HUES64 (cell line): ENCODE measurements at regions not wholly inside any gene's neighbourhood (a gene's known extent, or its start where the extent isn't known, plus 50 kb on each side); places are given as distances from the start of the nearest gene placed in this dataset.
A peak's percentile ranks its signal among the peaks of the same experiment; 100 is the strongest.

Source experiments
- H3K27ac ChIP-seq: 2 replicates; pipeline ENCODE4 v1.7.0; 2013; ENCODE audit warnings: low read depth, low read length, inconsistent platforms
- H3K27me3 ChIP-seq: 2 replicates; pipeline ENCODE4 v1.6.1; 2013; ENCODE audit warnings: mild to moderate bottlenecking, low read length; ENCODE audit not compliant: insufficient read depth
- H3K36me3 ChIP-seq: 2 replicates; pipeline ENCODE4 v1.6.1; 2013; ENCODE audit warnings: mild to moderate bottlenecking, low read length; ENCODE audit not compliant: insufficient read depth
- H3K4me1 ChIP-seq: 2 replicates; pipeline ENCODE4 v1.6.1; 2013; ENCODE audit warnings: mild to moderate bottlenecking, low read length, moderate library complexity; ENCODE audit not compliant: insufficient read depth
- H3K4me3 ChIP-seq: 2 replicates; pipeline ENCODE4 v1.5.1; 2013; ENCODE audit warnings: mild to moderate bottlenecking, low read length, moderate library complexity
- H3K9ac ChIP-seq: 2 replicates; pipeline ENCODE4 v1.6.1; 2013; ENCODE audit warnings: mild to moderate bottlenecking, low read depth, low read length
- H3K9me3 ChIP-seq: 2 replicates; pipeline ENCODE4 v1.6.1; 2013; ENCODE audit warnings: low read depth, low read length; ENCODE audit not compliant: insufficient read depth
- WGBS: fragments of 150-250, 120-280 bp; methylation state at CpG from one replicate; pipeline ENCODE4 v1.1.7; 2013; ENCODE audit warnings: missing lambda C conversion rate; 5-methylcytosine and 5-hydroxymethylcytosine counted together

DNA sequence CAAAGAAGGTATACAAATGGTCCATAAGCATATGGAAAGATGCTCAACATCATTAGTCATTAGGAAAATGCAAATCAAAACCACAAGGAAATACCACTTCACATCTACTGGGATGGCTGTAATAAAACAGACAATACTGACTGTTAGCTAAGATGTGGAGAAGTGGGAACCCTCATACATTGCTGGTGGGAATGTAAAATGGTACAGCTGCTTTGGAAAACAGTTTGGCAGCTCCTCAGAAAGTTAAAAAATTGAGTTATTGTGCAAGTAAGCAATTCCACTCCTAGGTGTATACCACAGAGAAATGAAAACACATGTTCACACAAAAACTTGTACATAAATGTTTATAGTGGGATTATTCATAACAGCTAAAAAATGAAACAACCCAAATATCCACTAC, 173.0 kb upstream of the JAG1 start:
- Histone ChIP-seq H3K36me3 (no peaks in the 10 kb centered on the region), H3K4me1 (peaks cover 10% of the 10 kb centered on the region; the same call in 1 of the 2 replicates), H3K4me3 (no peak overlapping the region), H3K27me3 (no peaks in the 10 kb centered on the region), H3K9ac (no peak overlapping the region), H3K9me3 (peaks cover 5% of the 10 kb centered on the region), H3K27ac (no peak overlapping the region)

DNA sequence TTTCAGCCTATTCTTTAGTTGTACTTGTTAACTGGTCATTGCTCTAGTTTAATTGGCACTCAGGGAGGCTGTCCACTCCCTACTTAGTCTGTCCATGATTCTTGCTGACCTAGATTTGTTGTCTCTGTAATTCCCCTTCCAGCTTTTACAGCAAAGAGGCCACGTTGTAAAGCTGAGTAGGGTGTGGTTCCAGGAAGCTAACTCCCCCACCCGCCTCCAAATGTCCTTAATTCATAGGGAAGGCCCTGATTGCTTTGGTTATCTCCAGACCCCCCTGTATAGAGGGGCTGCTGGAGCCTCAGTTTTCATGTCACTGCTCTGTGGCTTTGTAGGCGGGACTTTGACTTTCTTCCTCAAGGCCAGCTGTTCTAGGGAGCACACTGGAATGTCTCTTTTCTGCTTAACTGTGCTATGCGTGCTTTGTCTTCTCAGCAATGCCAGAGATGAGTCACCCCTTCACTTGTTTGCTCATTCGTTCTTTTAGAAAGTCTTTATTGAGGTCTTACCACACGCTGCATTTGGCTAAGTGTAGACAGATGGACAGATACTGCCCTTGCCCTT, 175.1 kb upstream of the JAG1 start:
- no peaks in the 10 kb centered on the region for H3K27me3 ChIP-seq
- H3K4me3 ChIP-seq, result no peak overlapping the region
- no peak overlapping the region for H3K9ac ChIP-seq
- H3K4me1 ChIP-seq, result peaks cover 10% of the 10 kb centered on the region; the same call in 1 of the 2 replicates
- 71% methylated on average over 6 of the region's 6 CpGs for WGBS
- no peaks in the 10 kb centered on the region for H3K9me3 ChIP-seq
- no peaks in the 10 kb centered on the region for H3K36me3 ChIP-seq
- 0 out of 2 replicates have a peak overlapping the region, but pooled peaks have one; percentile 18 for H3K27ac ChIP-seq

DNA sequence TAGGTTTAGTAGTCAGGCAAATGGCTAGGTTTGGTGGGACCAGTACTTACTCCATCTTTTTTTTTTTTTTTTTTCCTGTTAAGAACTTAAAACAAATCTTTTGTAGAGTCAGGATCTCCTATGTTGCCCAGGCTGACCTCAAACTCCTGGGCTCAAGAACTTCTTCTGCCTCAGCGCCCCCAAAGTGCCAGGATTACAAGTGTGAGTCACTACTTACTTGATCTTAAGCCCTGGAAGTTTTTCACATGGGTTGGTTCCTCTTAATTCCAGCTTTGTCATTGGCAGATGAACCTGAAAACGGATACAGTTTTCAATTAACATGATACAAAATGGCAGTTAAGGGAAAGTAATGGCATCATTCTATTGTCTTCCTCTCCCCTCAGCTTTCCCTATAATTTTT, 179.4 kb upstream of the JAG1 start:
- H3K4me1 ChIP-seq, result peaks cover 10% of the 10 kb centered on the region; the same call in 1 of the 2 replicates
- no peaks in the 10 kb centered on the region for H3K36me3 ChIP-seq
- no peak overlapping the region for H3K27ac ChIP-seq
- H3K9ac ChIP-seq, result no peak overlapping the region
- WGBS, result 95% methylated on average over 2 of the region's 2 CpGs
- no peak overlapping the region for H3K4me3 ChIP-seq
- no peaks in the 10 kb centered on the region for H3K27me3 ChIP-seq
- no peaks in the 10 kb centered on the region for H3K9me3 ChIP-seq

DNA sequence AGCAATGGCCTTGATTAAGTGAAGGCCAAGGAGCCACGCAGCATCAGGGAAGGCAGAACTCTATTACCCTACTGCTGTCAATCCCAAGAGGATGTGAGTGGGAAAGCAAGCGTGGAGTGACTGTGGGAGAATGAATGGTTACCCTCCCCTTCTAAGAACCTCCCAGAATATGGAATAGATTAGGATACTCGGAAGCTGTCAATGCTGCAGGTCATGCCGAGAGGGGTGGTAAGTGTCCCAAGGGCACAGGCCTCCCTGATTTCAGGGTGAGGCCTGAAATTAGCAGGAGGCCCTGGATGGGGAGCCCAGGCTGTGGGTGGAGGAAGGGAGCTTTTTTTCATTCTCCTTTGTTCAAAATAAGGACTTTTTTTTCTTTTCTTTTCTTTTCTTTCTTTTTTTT, 179.9 kb upstream of the JAG1 start:
- H3K4me1 ChIP-seq, result peaks cover 8% of the 10 kb centered on the region; the same call in 1 of the 2 replicates
- WGBS, result 97% methylated on average over 3 of the region's 4 CpGs
- no peaks in the 10 kb centered on the region for H3K36me3 ChIP-seq

DNA sequence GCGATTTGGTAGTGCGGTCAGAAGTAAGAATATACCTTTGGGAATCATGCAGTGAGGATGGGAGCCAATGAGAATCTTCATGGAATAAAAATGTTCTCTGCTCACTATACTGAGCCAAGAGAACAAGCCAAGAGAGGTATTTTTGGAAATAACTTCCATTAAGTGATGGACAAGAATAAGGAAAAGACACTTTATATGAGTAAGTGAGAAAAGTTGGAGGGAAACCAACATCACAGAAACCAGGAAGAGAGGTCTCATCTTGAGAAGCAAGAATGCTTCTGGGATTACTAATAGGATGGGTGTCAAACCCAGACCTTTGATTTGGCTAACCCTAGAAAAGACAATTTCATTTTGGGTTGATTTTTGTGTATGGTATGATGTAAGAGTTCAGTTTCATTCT, 181.2 kb upstream of the JAG1 start:
- Histone ChIP-seq H3K36me3 (no peaks in the 10 kb centered on the region), H3K9ac (no peak overlapping the region), H3K27me3 (no peaks in the 10 kb centered on the region), H3K27ac (no peak overlapping the region), H3K4me1 (no peaks in the 10 kb centered on the region), H3K4me3 (no peak overlapping the region), H3K9me3 (no peaks in the 10 kb centered on the region)
- 90% methylated on average over 2 of the region's 2 CpGs for WGBS

More for the DNA sequence above, 179.9 kb upstream of the JAG1 start:
- H3K9me3 ChIP-seq, result no peaks in the 10 kb centered on the region
- H3K9ac ChIP-seq, result no peak overlapping the region
- no peak overlapping the region for H3K4me3 ChIP-seq
- H3K27ac ChIP-seq, result no peak overlapping the region
- no peaks in the 10 kb centered on the region for H3K27me3 ChIP-seq

DNA sequence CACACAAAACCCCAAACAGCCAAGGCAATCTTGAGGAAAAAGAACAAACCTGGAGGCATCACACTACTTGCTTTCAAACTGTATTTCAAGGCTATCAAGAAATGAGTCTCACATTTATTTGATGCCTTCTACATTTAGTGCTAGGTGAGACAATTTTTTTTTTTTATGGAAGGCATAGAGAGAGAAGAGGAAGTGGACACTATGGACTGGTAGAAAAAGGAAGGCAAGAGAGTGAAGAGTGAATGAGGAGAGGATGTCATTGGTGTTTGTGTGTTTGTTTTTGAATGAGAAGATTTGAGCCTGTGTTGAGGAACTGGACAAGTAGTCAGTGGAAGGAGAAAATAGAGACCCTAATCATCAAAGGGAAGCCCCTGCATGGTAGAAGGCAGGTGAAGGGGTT, 182.0 kb upstream of the JAG1 start:
- H3K36me3 ChIP-seq, result no peaks in the 10 kb centered on the region
- H3K27me3 ChIP-seq, result no peaks in the 10 kb centered on the region
- H3K9me3 ChIP-seq, result no peaks in the 10 kb centered on the region
- H3K27ac ChIP-seq, result no peak overlapping the region
- H3K4me3 ChIP-seq, result no peak overlapping the region
- H3K9ac ChIP-seq, result no peak overlapping the region
- H3K4me1 ChIP-seq, result no peaks in the 10 kb centered on the region

DNA sequence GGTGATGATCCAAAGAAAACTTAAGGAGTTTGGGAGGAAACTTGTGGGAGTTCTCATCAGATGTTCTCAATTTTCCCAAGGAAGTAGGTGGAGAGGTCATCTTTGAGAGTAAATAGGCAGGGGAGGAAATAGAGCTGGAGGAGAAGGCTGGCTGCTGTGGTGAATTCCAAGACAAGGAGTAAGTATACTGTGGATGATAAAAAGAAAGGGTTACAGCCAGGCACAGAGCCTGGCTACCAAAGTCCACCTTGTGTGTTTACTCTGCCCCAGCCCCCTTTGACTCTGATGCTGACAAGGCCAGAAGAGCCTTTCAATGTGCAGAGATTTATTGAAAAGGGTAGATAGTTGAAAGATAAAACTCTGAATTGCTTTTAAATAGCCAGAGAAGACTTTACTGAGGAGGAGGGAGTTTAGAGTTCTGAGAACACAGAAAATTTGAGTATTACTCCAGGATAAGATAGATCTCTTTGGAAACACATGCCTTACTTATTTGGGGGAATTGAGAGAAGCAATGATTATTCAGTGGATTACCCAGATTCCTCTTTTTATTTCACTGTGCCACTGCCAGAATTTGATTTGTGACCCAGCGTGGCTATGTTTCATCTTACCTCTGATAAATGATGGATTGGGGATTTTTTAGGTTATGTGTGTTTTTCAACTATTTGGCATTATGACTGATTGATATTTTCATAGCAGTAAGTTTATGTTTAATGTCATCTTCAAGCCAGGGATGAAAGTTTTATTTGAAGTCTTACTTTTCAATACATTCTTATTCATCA, 182.6 kb upstream of the JAG1 start:
- no peaks in the 10 kb centered on the region for H3K36me3 ChIP-seq
- no peak overlapping the region for H3K27ac ChIP-seq
- H3K4me3 ChIP-seq, result no peak overlapping the region
- no peak overlapping the region for H3K9ac ChIP-seq
- H3K4me1 ChIP-seq, result no peaks in the 10 kb centered on the region
- WGBS, result 100% methylated on average over 1 of the region's 1 CpG
- H3K27me3 ChIP-seq, result no peaks in the 10 kb centered on the region
- H3K9me3 ChIP-seq, result no peaks in the 10 kb centered on the region

DNA sequence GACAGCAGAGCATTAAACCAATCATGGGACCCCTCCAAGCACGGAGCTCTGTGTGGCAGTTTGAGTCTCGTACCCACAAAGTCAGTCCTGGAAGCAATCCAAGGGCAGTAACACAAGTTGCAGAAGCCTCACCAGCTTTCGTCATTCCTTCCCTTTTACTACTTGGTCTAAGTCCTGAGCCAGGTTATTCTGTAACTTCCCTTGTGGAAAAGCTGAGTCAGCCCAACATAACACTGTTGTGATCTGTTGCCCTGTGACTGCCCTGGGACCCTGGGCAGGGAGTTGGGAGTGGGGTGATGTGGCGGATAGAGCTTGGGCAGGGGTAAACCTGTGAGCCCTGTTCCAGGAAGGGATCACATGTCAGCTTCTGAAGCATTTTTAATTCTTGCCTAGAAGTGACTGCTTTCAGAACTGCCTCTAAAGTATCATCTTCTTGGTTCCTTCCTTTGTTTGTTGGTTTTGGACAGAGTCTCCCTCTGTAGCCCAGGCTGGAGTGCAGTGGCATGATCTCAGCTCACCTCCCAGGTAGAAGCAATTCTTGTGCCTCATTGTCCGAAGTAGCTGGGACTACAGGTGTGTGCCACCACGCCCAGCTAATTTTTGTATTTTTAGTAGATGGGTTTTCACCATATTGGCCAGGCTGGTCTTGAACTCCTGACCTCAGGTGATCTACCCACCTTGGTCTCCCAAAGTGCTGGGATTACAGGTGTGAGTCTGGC, 183.7 kb upstream of the JAG1 start:
- no peaks in the 10 kb centered on the region for H3K36me3 ChIP-seq
- H3K4me1 ChIP-seq, result no peaks in the 10 kb centered on the region
- H3K27me3 ChIP-seq, result no peaks in the 10 kb centered on the region
- WGBS, result 92% methylated on average over 6 of the region's 6 CpGs
- no peak overlapping the region for H3K4me3 ChIP-seq
- no peaks in the 10 kb centered on the region for H3K9me3 ChIP-seq
- no peak overlapping the region for H3K9ac ChIP-seq
- no peak overlapping the region for H3K27ac ChIP-seq

DNA sequence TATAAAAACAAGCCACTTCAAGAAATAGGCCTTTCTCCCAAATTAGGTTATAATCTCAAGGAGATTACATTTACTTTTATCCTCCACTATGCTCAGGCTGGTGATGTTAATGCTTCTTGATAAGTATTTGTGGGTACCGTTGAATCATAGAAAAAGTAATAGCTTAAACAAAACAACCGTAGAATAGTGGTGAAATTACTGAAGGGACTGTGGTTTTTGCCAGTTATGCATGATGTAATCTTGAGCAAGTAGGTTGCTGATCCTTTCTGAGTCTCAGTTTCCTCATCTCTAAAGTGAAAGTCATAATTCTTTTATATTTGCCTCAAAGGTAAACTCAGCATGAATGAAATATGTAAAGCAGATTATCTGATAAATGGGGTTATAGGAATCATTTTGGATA, 187.3 kb upstream of the JAG1 start:
- H3K9me3 ChIP-seq, result no peaks in the 10 kb centered on the region
- no peaks in the 10 kb centered on the region for H3K4me1 ChIP-seq
- H3K27ac ChIP-seq, result no peak overlapping the region
- no peaks in the 10 kb centered on the region for H3K27me3 ChIP-seq
- no peaks in the 10 kb centered on the region for H3K36me3 ChIP-seq
- H3K9ac ChIP-seq, result no peak overlapping the region
- 97% methylated on average over 2 of the region's 2 CpGs for WGBS
- no peak overlapping the region for H3K4me3 ChIP-seq

DNA sequence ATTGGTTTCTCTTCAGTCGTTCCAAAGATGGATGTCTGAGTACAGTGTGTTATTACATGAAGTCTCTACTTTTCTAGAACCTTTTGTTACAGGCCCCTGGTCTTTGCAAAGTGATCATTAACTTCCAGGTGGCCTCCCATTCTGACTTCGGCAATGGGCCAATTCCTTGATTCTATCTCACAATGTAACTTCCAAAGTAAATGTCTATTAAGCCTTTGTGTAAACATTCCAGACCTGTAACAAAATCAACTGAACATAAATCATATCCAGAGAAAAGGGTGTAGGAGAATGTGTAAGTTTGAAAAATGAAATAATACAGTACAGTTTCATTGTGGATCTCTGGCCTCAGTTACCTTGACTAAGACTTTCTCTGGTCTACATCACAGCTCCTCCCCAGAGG, 187.8 kb upstream of the JAG1 start:
- no peaks in the 10 kb centered on the region for H3K4me1 ChIP-seq
- no peaks in the 10 kb centered on the region for H3K27me3 ChIP-seq
- no peak overlapping the region for H3K27ac ChIP-seq

DNA sequence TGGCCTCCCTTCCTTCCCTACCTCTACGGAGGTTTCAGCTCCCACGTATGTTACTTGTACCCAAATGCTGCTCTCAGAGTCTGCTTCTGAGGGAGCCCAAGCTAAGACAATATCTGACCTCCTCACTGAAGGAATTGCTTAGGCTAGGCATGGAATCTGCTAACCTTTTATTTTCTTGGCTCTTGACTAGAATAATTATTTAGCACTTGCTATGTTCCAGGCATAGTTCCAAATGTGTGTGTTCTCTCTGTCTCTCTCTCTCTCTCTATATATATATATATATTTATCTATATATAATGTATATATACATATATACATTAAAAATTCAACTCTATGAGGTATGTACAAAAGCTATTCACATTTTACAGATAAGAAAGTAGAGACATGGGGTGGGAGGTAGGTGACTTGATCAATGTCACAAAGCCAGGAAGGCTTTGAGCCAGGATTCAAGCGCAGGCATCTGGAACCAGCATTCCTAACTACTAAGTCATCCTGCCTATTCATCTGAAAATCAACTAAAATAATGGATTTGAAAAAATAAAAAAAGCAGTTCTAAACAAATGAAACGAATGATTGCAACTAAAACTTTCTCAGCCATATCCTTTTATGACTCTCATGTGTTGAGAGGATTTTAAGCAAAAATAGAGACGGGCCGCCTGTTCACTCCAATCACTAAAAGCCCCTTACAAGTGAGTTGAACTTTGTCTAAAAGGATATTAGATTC, 189.7 kb upstream of the JAG1 start:
- 95% methylated on average over 2 of the region's 6 CpGs for WGBS
- H3K4me1 ChIP-seq, result no peaks in the 10 kb centered on the region
- no peaks in the 10 kb centered on the region for H3K27me3 ChIP-seq
- H3K27ac ChIP-seq, result no peak overlapping the region
- no peaks in the 10 kb centered on the region for H3K36me3 ChIP-seq
- no peak overlapping the region for H3K9ac ChIP-seq
- no peak overlapping the region for H3K4me3 ChIP-seq
- no peaks in the 10 kb centered on the region for H3K9me3 ChIP-seq

More for the DNA sequence above, 187.8 kb upstream of the JAG1 start:
- no peak overlapping the region for H3K9ac ChIP-seq
- no peaks in the 10 kb centered on the region for H3K9me3 ChIP-seq
- H3K36me3 ChIP-seq, result no peaks in the 10 kb centered on the region
- no peak overlapping the region for H3K4me3 ChIP-seq
- 71% methylated on average over 2 of the region's 2 CpGs for whole genome bisulfite sequencing
